ENCODE measurements at regions not wholly inside any gene's neighbourhood (a gene's known extent, or its start where the extent isn't known, plus 50 kb on each side); places are given as distances from the start of the nearest gene placed in this dataset.

GRCh38 chr20:60408435-60408834 lies 450.2 kb downstream of the CDH26 start:
- in situ Hi-C loops (cut with HindIII; ENCODE audit: low pct_ligation_motif_present, low pct_unique_long_range_greater_than_20kb, low sequenced_read_pairs), result no loop called here
- DNase-seq, result no peak

GRCh38 chr20:60410618-60411264 lies 452.5 kb downstream of the CDH26 start:
- in situ Hi-C loops (cut with HindIII; ENCODE audit: low pct_ligation_motif_present, low pct_unique_long_range_greater_than_20kb, low sequenced_read_pairs), result no loop called here
- DNase-seq, result no peak

GRCh38 chr20:60411813-60412212 lies 453.6 kb downstream of the CDH26 start:
- in situ Hi-C loops (cut with HindIII; ENCODE audit: low pct_ligation_motif_present, low pct_unique_long_range_greater_than_20kb, low sequenced_read_pairs), result no loop called here
- no peak for DNase-seq

- in situ Hi-C loops (cut with HindIII; ENCODE audit: low pct_ligation_motif_present, low pct_unique_long_range_greater_than_20kb, low sequenced_read_pairs), result no loop called here
- no peak for DNase-seq
Measured at GRCh38 chr20:60420676-60421229, 462.5 kb downstream of the CDH26 start.

GRCh38 chr20:60422848-60423247 lies 464.6 kb downstream of the CDH26 start:
- in situ Hi-C loops (cut with HindIII; ENCODE audit: low pct_ligation_motif_present, low pct_unique_long_range_greater_than_20kb, low sequenced_read_pairs), result no loop called here
- no peak for DNase-seq

- no peak for DNase-seq
- in situ Hi-C loops (cut with HindIII; ENCODE audit: low pct_ligation_motif_present, low pct_unique_long_range_greater_than_20kb, low sequenced_read_pairs), result no loop called here
Measured at GRCh38 chr20:60424267-60424902, 466.2 kb downstream of the CDH26 start.

GRCh38 chr20:60427516-60427915 lies 469.3 kb downstream of the CDH26 start:
- no peak for DNase-seq
- in situ Hi-C loops (cut with HindIII; ENCODE audit: low pct_ligation_motif_present, low pct_unique_long_range_greater_than_20kb, low sequenced_read_pairs), result no loop called here

GRCh38 chr20:60428651-60429050 lies 470.4 kb downstream of the CDH26 start:
- DNase-seq, result no peak
- in situ Hi-C loops (cut with HindIII; ENCODE audit: low pct_ligation_motif_present, low pct_unique_long_range_greater_than_20kb, low sequenced_read_pairs), result no loop called here

- DNase-seq, result no peak
- in situ Hi-C loops (cut with HindIII; ENCODE audit: low pct_ligation_motif_present, low pct_unique_long_range_greater_than_20kb, low sequenced_read_pairs), result no loop called here
Measured at GRCh38 chr20:60430516-60431001, 472.3 kb downstream of the CDH26 start.

- in situ Hi-C loops (cut with HindIII; ENCODE audit: low pct_ligation_motif_present, low pct_unique_long_range_greater_than_20kb, low sequenced_read_pairs), result no loop called here
- DNase-seq, result no peak
Measured at GRCh38 chr20:60431349-60431748, 473.1 kb downstream of the CDH26 start.

- in situ Hi-C loops (cut with HindIII; ENCODE audit: low pct_ligation_motif_present, low pct_unique_long_range_greater_than_20kb, low sequenced_read_pairs), result no loop called here
- no peak for DNase-seq
Measured at GRCh38 chr20:60437418-60437817, 479.2 kb downstream of the CDH26 start.

GRCh38 chr20:60446267-60447111 lies 488.3 kb downstream of the CDH26 start:
- in situ Hi-C loops (cut with HindIII; ENCODE audit: low pct_ligation_motif_present, low pct_unique_long_range_greater_than_20kb, low sequenced_read_pairs), result no loop called here
- no peak for DNase-seq

GRCh38 chr20:60447703-60448102 lies 489.5 kb downstream of the CDH26 start:
- in situ Hi-C loops (cut with HindIII; ENCODE audit: low pct_ligation_motif_present, low pct_unique_long_range_greater_than_20kb, low sequenced_read_pairs), result no loop called here
- DNase-seq, result no peak

GRCh38 chr20:60453388-60454246 lies 495.4 kb downstream of the CDH26 start:
- in situ Hi-C loops (cut with HindIII; ENCODE audit: low pct_ligation_motif_present, low pct_unique_long_range_greater_than_20kb, low sequenced_read_pairs), result no loop called here
- DNase-seq, result no peak

GRCh38 chr20:60454491-60454890 lies 496.3 kb downstream of the CDH26 start:
- DNase-seq, result no peak
- in situ Hi-C loops (cut with HindIII; ENCODE audit: low pct_ligation_motif_present, low pct_unique_long_range_greater_than_20kb, low sequenced_read_pairs), result no loop called here

- no peak for DNase-seq
- in situ Hi-C loops (cut with HindIII; ENCODE audit: low pct_ligation_motif_present, low pct_unique_long_range_greater_than_20kb, low sequenced_read_pairs), result no loop called here
Measured at GRCh38 chr20:60455272-60455671, 497.0 kb downstream of the CDH26 start.

GRCh38 chr20:60459212-60459611 lies 501.0 kb downstream of the CDH26 start:
- in situ Hi-C loops (cut with HindIII; ENCODE audit: low pct_ligation_motif_present, low pct_unique_long_range_greater_than_20kb, low sequenced_read_pairs), result no loop called here
- DNase-seq, result no peak

GRCh38 chr20:60461993-60462392 lies 503.8 kb downstream of the CDH26 start:
- in situ Hi-C loops (cut with HindIII; ENCODE audit: low pct_ligation_motif_present, low pct_unique_long_range_greater_than_20kb, low sequenced_read_pairs), result no loop called here

More at GRCh38 chr20:60461993-60462392, 503.8 kb downstream of the CDH26 start:
- no peak for DNase-seq
